Prostate gland (tissue), 2 donors: ENCODE measurements at regions not wholly inside any gene's neighbourhood (a gene's known extent, or its start where the extent isn't known, plus 50 kb on each side); places are given as distances from the start of the nearest gene placed in this dataset.

Source experiments
- DNase-seq: peaks from one replicate; pipeline ENCODE4 v3.0.0-alpha.2; 2019; ENCODE audit warnings: low spot score
- H3K27ac ChIP-seq, 2 donors: fragments of 200-600 bp; sonication (generic); 2 replicates each; pipeline ENCODE4 v1.5.1; 2017 to 2019
- H3K27me3 ChIP-seq: fragments of 200-600 bp; sonication (generic); replicated peaks from 2 replicates; pipeline ENCODE4 v1.5.1; 2019; ENCODE audit not compliant: insufficient read depth
- H3K36me3 ChIP-seq, 2 donors: fragments of 200-600 bp; sonication (generic); 1 replicate in 1 of 2; 2 replicates in 1 of 2; pipeline versions ENCODE4 v1.5.1 to v1.8.1; 2017 to 2019
- H3K4me1 ChIP-seq: fragments of 200-600 bp; sonication (generic); replicated peaks from 2 replicates; pipeline ENCODE4 v1.5.1; 2019
- H3K4me3 ChIP-seq, 2 donors: fragments of 200-600 bp; sonication (generic); 2 replicates each; pipeline ENCODE4 v1.5.1; 2017 to 2019
- H3K9me3 ChIP-seq: fragments of 200-600 bp; sonication (generic); 2 replicates; pipeline ENCODE4 v1.5.1; 2017
- CTCF ChIP-seq, 4 experiments: fragments of 200-600 bp in 2 of 4; fragments of 450-650 bp in 2 of 4; sonication (generic) in 2 of 4; IDR thresholded peaks; 1 replicate in 3 of 4; 2 replicates in 1 of 4; pipeline ENCODE4 v1.5.1; 2016 to 2019; ENCODE audit warnings: antibody characterized with exemption in 4 of 4, mild to moderate bottlenecking in 2 of 4, moderate library complexity in 2 of 4
- POLR2A ChIP-seq: fragments of 450-650 bp; IDR thresholded peaks from one replicate; pipeline ENCODE4 v1.6.1; 2016; ENCODE audit warnings: antibody characterized with exemption, mild to moderate bottlenecking
- POLR2AphosphoS5 ChIP-seq: sonication (generic); formaldehyde crosslinking; IDR thresholded peaks from one replicate; pipeline ENCODE4 v1.6.1; 2017; ENCODE audit warnings: antibody characterized with exemption
- WGBS: methylation state at CpG from one replicate; pipeline ENCODE4 v1.1.5; 2018; 5-methylcytosine and 5-hydroxymethylcytosine counted together
- intact Hi-C: fragments of 100-400 bp; cut with DNase I; formaldehyde crosslinking; loops from one replicate; pipeline ENCODE4 v1.14.2; 2022

GRCh38 chr2:121998751-121999150, 243.3 kb downstream of the TSN start:
- Histone ChIP-seq H3K27me3 (no peaks in the 10 kb centered on the region), H3K9me3 (no peaks in the 10 kb centered on the region), H3K4me3 (no peak overlapping the region), H3K27ac (no peak overlapping the region), H3K4me1 (no peaks in the 10 kb centered on the region), H3K36me3 (no peaks in the 10 kb centered on the region)
- intact Hi-C loops: no loop called here
- DNase-seq: no peak
- no peak for TF ChIP-seq POLR2AphosphoS5
- TF ChIP-seq CTCF (IDR thresholded peaks at IDR 0.05): no peak
- TF ChIP-seq POLR2A: no peak
- WGBS: 63% methylated on average over 4 of the region's 4 CpGs

- 17% methylated on average over 6 of the region's 6 CpGs for WGBS
Measured at GRCh38 chr2:121999264-121999663, 243.8 kb downstream of the TSN start.

GRCh38 chr2:122000556-122001340, 245.3 kb downstream of the TSN start:
- no peak for DNase-seq
- Histone ChIP-seq H3K27me3 (no peaks in the 10 kb centered on the region), H3K4me3 (no peak overlapping the region), H3K4me1 (no peaks in the 10 kb centered on the region), H3K36me3 (no peaks in the 10 kb centered on the region), H3K9me3 (no peaks in the 10 kb centered on the region), H3K27ac (no peak overlapping the region)
- WGBS: 90% methylated on average over 21 of the region's 21 CpGs
- no peak for TF ChIP-seq CTCF (IDR thresholded peaks at IDR 0.05)
- TF ChIP-seq POLR2A: no peak
- TF ChIP-seq POLR2AphosphoS5: no peak
- intact Hi-C loops: no loop called here

More at GRCh38 chr2:121999264-121999663, 243.8 kb downstream of the TSN start:
- TF ChIP-seq CTCF (IDR thresholded peaks at IDR 0.05) (no peak), POLR2AphosphoS5 (no peak), POLR2A (no peak)
- H3K36me3 ChIP-seq: no peaks in the 10 kb centered on the region
- H3K4me3 ChIP-seq: no peak overlapping the region
- peak; percentile 12 for DNase-seq
- no peaks in the 10 kb centered on the region for H3K9me3 ChIP-seq
- H3K27ac ChIP-seq: no peak overlapping the region
- H3K27me3 ChIP-seq: no peaks in the 10 kb centered on the region
- intact Hi-C loops: no loop called here
- no peaks in the 10 kb centered on the region for H3K4me1 ChIP-seq

DNA sequence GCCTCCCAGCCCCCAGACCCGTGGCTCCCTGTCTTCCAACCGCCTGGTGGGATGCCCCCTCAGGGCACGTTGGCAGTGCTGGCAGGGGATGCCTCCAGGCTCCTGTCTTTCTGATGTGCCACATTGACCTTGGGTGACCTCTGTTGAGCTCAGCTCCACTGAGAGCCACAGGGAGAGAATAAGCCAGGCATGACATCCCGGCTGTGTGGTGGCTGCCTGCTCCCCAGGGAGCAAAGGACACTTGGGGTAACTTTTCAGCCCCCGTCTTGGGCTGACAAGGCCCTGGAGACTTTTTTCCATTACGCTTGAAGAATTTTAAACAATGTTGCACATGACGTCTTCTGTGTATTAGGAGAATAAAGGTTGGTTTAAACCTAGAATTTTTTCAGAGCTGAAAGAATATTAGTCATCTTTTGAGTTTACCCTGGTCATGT, 246.0 kb downstream of the TSN start:
- TF ChIP-seq POLR2A: no peak
- TF ChIP-seq POLR2AphosphoS5: no peak
- TF ChIP-seq CTCF (IDR thresholded peaks at IDR 0.05): no peak
- Histone ChIP-seq H3K27ac (no peak overlapping the region), H3K9me3 (no peaks in the 10 kb centered on the region), H3K27me3 (no peaks in the 10 kb centered on the region), H3K36me3 (no peaks in the 10 kb centered on the region), H3K4me1 (no peaks in the 10 kb centered on the region), H3K4me3 (no peak overlapping the region)
- 93% methylated on average over 7 of the region's 7 CpGs for WGBS
- DNase-seq: no peak
- intact Hi-C loops: no loop called here

DNA sequence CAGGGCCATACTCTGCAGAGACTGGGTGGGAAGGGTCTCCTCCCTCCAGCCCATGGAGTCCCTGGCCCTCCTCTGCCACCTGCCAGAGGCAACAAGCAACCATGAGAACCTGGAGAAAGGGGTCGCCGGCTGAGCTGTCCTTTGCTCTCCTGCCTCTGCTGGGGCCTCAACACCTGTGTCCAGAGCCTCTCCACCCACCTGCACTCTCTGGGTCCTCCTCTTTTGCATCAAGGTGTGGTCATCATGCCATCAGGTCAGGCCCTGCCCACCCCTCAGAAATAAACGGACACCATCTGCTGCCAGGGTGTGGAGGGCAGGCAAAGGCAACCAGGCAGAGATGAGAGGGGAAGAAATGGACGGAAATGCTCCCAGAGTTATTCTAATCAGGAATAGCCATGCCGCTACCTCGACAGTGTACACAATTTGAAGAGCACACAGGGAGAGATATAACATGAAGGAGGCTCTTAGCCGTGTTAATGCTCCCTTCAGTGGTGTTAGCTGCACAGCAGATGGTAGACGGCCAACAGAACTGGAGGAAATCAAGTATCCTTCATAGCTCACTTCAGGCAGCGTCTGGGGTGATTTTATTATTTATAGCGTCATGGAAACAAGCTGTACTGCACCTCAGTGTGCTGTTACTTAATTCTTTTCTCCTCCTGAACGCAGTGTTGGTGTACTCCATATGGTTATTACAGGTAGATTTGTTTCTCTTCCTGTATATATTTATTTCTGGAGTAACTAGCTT, 247.9 kb downstream of the TSN start:
- Histone ChIP-seq H3K4me3 (no peak overlapping the region), H3K36me3 (no peaks in the 10 kb centered on the region), H3K4me1 (no peaks in the 10 kb centered on the region), H3K9me3 (no peaks in the 10 kb centered on the region), H3K27me3 (no peaks in the 10 kb centered on the region), H3K27ac (no peak overlapping the region)
- no peak for DNase-seq
- intact Hi-C loops: no loop called here
- WGBS: 79% methylated on average over 11 of the region's 11 CpGs
- no peak for TF ChIP-seq POLR2A
- TF ChIP-seq CTCF (IDR thresholded peaks at IDR 0.05): no peak
- TF ChIP-seq POLR2AphosphoS5: no peak
